CD14-positive monocyte (primary cell): ENCODE measurements at regions not wholly inside any gene's neighbourhood (a gene's known extent, or its start where the extent isn't known, plus 50 kb on each side); places are given as distances from the start of the nearest gene placed in this dataset.
"Not testable (repeated sequence)": the region's sequence is repeated elsewhere in the genome, so short reads cannot be mapped to it uniquely, and the experiment has no call there.

Experiments
- DNase-seq, 3 donors: peaks; one replicate each; pipeline ENCODE4 v3.0.0-alpha.2; 2011 to 2022
- H2AFZ ChIP-seq: 2 replicates; pipeline ENCODE4 v1.6.0; 2012; ENCODE audit warnings: mild to moderate bottlenecking, low read depth, low read length, inconsistent platforms; ENCODE audit not compliant: insufficient read depth, poor library complexity, severe bottlenecking
- H3K27ac ChIP-seq, 2 donors: 1 replicate in 1 of 2; 2 replicates in 1 of 2; pipeline ENCODE4 v1.5.1; 2012 to 2013; ENCODE audit warnings: low read length in 2 of 2, control low read depth in 1 of 2, inconsistent platforms in 1 of 2, low read depth in 1 of 2, mild to moderate bottlenecking in 1 of 2
- H3K27me3 ChIP-seq, 2 donors: one replicate each; pipeline versions ENCODE4 v1.6.0 to v1.6.1; 2011 to 2013; ENCODE audit warnings: low read length in 2 of 2; ENCODE audit not compliant: control insufficient read depth in 2 of 2, insufficient read depth in 2 of 2
- H3K36me3 ChIP-seq, 2 donors: replicated peaks in 1 of 2; 1 replicate in 1 of 2; 2 replicates in 1 of 2; pipeline versions ENCODE4 v1.5.1 to v1.6.1; 2012 to 2013; ENCODE audit warnings: low read length in 2 of 2, control low read depth in 1 of 2, inconsistent platforms in 1 of 2, mild to moderate bottlenecking in 1 of 2; ENCODE audit not compliant: insufficient read depth in 2 of 2, control insufficient read depth in 1 of 2
- H3K4me1 ChIP-seq, 2 donors: 1 replicate in 1 of 2; 2 replicates in 1 of 2; pipeline versions ENCODE4 v1.5.1 to v1.6.1; 2012 to 2013; ENCODE audit warnings: low read length in 2 of 2, control low read depth in 1 of 2, inconsistent platforms in 1 of 2, mild to moderate bottlenecking in 1 of 2, moderate library complexity in 1 of 2; ENCODE audit not compliant: insufficient read depth in 2 of 2, control insufficient read depth in 1 of 2
- H3K4me2 ChIP-seq: replicated peaks from 2 replicates; pipeline ENCODE3; 2012; ENCODE audit warnings: low read length, moderate library complexity, mild to moderate bottlenecking; ENCODE audit not compliant: poor library complexity, severe bottlenecking; ENCODE audit errors: extremely low read depth
- H3K4me3 ChIP-seq, 3 experiments: fragments of 200-600 bp in 1 of 3; sonication (generic) in 1 of 3; replicated peaks in 1 of 3; 1 replicate in 2 of 3; 2 replicates in 1 of 3; pipeline ENCODE4 v1.5.1; 2011 to 2013; ENCODE audit warnings: low read length in 3 of 3, mild to moderate bottlenecking in 3 of 3, control low read depth in 2 of 3, low read depth in 2 of 3, inconsistent platforms in 1 of 3, moderate library complexity in 1 of 3
- H3K79me2 ChIP-seq: 2 replicates; pipeline ENCODE4 v1.6.0; 2012; ENCODE audit warnings: mild to moderate bottlenecking, control low read depth, inconsistent platforms, low read length, moderate library complexity; ENCODE audit not compliant: insufficient read depth
- H3K9ac ChIP-seq: 2 replicates; pipeline ENCODE4 v1.6.0; 2017; ENCODE audit warnings: low read length, mild to moderate bottlenecking; ENCODE audit not compliant: insufficient read depth, poor library complexity, severe bottlenecking
- H3K9me3 ChIP-seq, 2 donors: replicated peaks in 1 of 2; 1 replicate in 1 of 2; 2 replicates in 1 of 2; pipeline versions ENCODE4 v1.5.1 to v1.6.1; 2012 to 2013; ENCODE audit warnings: low read length in 2 of 2, control low read depth in 1 of 2; ENCODE audit not compliant: control insufficient read depth in 1 of 2, insufficient read depth in 1 of 2
- H4K20me1 ChIP-seq: 2 replicates; pipeline ENCODE4 v1.6.0; 2012; ENCODE audit warnings: mild to moderate bottlenecking, low read length, control low read depth, moderate library complexity; ENCODE audit not compliant: insufficient read depth
- H3K27ac Mint-ChIP-seq, 7 donors: one replicate each; pipeline ENCODE4 v1.8.0; 2020; ENCODE audit warnings: mild to moderate bottlenecking in 7 of 7, mixed read lengths in 7 of 7, moderate library complexity in 6 of 7, inconsistent platforms in 2 of 7
- H3K27me3 Mint-ChIP-seq, 3 donors: one replicate each; pipeline ENCODE4 v1.8.0; 2021 to 2022; ENCODE audit warnings: low read depth in 3 of 3, mild to moderate bottlenecking in 3 of 3, mixed read lengths in 3 of 3, moderate library complexity in 3 of 3, inconsistent platforms in 1 of 3
- H3K36me3 Mint-ChIP-seq, 2 donors: one replicate each; pipeline ENCODE4 v1.8.0; 2020; ENCODE audit warnings: mixed read lengths in 2 of 2, inconsistent platforms in 1 of 2, mild to moderate bottlenecking in 1 of 2
- H3K4me1 Mint-ChIP-seq: one replicate; pipeline ENCODE4 v1.8.0; 2020; ENCODE audit warnings: mild to moderate bottlenecking, mixed read lengths
- H3K4me3 Mint-ChIP-seq, 2 donors: one replicate each; pipeline ENCODE4 v1.8.0; 2020; ENCODE audit warnings: mild to moderate bottlenecking in 2 of 2, mixed read lengths in 2 of 2, moderate library complexity in 1 of 2
- H3K9me3 Mint-ChIP-seq, 7 donors: one replicate each; pipeline ENCODE4 v1.8.0; 2020 to 2022; ENCODE audit warnings: mixed read lengths in 7 of 7, mild to moderate bottlenecking in 6 of 7, moderate library complexity in 6 of 7, inconsistent platforms in 2 of 7
- CTCF ChIP-seq: fragments of 200-600 bp; IDR thresholded peaks from one replicate; pipeline ENCODE4 v1.8.0; 2022; ENCODE audit warnings: antibody characterized with exemption, mild to moderate bottlenecking
- WGBS: methylation state at CpG from one replicate; pipeline ENCODE4 v1.1.5; 2013; ENCODE audit warnings: missing lambda C conversion rate; ENCODE audit not compliant: insufficient coverage; 5-methylcytosine and 5-hydroxymethylcytosine counted together
- intact Hi-C, 2 donors: fragments of 100-400 bp; cut with micrococcal nuclease; formaldehyde crosslinking; loops; one replicate each; pipeline versions ENCODE4 v1.15.0 to v1.15.1; 2023

- no peak overlapping the region for H3K9ac ChIP-seq
- no peak for TF ChIP-seq CTCF
- peaks cover 0 to 8% (median 3%) of the 10 kb centered on the region in 7 donors for H3K9me3 Mint-ChIP-seq
- no peaks in the 10 kb centered on the region for H3K36me3 Mint-ChIP-seq
- no peaks in the 10 kb centered on the region for H3K27me3 ChIP-seq
- no peaks in the 10 kb centered on the region for H3K4me1 Mint-ChIP-seq
- no peaks in the 10 kb centered on the region for H3K9me3 ChIP-seq
- no peaks in the 10 kb centered on the region for H3K79me2 ChIP-seq
- H3K27ac ChIP-seq: no peak overlapping the region
- no peak overlapping the region for H3K4me3 Mint-ChIP-seq
- intact Hi-C loops: no loop called here
- H3K36me3 ChIP-seq: no peaks in the 10 kb centered on the region
- no peaks in the 10 kb centered on the region for H3K27me3 Mint-ChIP-seq
- no peak overlapping the region for H3K4me3 ChIP-seq
- 92% methylated on average over 2 of the region's 2 CpGs for whole genome bisulfite sequencing
- H3K4me2 ChIP-seq: no peak overlapping the region
- no peaks in the 10 kb centered on the region for H4K20me1 ChIP-seq
- DNase-seq: no peak
- no peaks in the 10 kb centered on the region for H3K4me1 ChIP-seq
- no peak overlapping the region for H2AFZ ChIP-seq
- no peak overlapping the region for H3K27ac Mint-ChIP-seq
Observed at GRCh38 chr3:178217479-178217878, 318.8 kb upstream of the KCNMB2 start.

GRCh38 chr3:178218231-178218630 lies 318.0 kb upstream of the KCNMB2 start:
- no peaks in the 10 kb centered on the region for H3K36me3 ChIP-seq
- H3K9me3 ChIP-seq: no peaks in the 10 kb centered on the region
- H4K20me1 ChIP-seq: no peaks in the 10 kb centered on the region
- Mint-ChIP-seq H3K9me3 (peaks cover 0 to 8% (median 3%) of the 10 kb centered on the region in 7 donors), H3K36me3 (no peaks in the 10 kb centered on the region), H3K27ac (no peak overlapping the region), H3K4me1 (no peaks in the 10 kb centered on the region), H3K4me3 (no peak overlapping the region), H3K27me3 (no peaks in the 10 kb centered on the region)
- no peak overlapping the region for H3K4me3 ChIP-seq
- H3K9ac ChIP-seq: no peak overlapping the region
- no peak overlapping the region for H3K4me2 ChIP-seq
- no peaks in the 10 kb centered on the region for H3K27me3 ChIP-seq
- no peak for DNase-seq
- H3K79me2 ChIP-seq: no peaks in the 10 kb centered on the region
- H2AFZ ChIP-seq: no peak overlapping the region
- H3K4me1 ChIP-seq: no peaks in the 10 kb centered on the region
- intact Hi-C loops: no loop called here
- TF ChIP-seq CTCF: no peak
- H3K27ac ChIP-seq: no peak overlapping the region

GRCh38 chr3:178219661-178220060 lies 316.6 kb upstream of the KCNMB2 start:
- H3K27me3 Mint-ChIP-seq, H3K9me3 ChIP-seq, H3K36me3 Mint-ChIP-seq, H3K36me3 ChIP-seq, H3K27ac Mint-ChIP-seq, H3K9me3 Mint-ChIP-seq, H3K79me2 ChIP-seq, H3K4me1 ChIP-seq, H3K4me3 Mint-ChIP-seq, H3K4me2 ChIP-seq, H3K9ac ChIP-seq, DNase-seq, H3K27me3 ChIP-seq, H4K20me1 ChIP-seq, H3K27ac ChIP-seq, H3K4me3 ChIP-seq, H3K4me1 Mint-ChIP-seq, intact Hi-C loops, H2AFZ ChIP-seq: not testable (repeated sequence)
- no CpG with 5 or more reads among the region's 4 CpGs for WGBS
